ENCODE measurements at regions not wholly inside any gene's neighbourhood (a gene's known extent, or its start where the extent isn't known, plus 50 kb on each side); places are given as distances from the start of the nearest gene placed in this dataset.

DNA sequence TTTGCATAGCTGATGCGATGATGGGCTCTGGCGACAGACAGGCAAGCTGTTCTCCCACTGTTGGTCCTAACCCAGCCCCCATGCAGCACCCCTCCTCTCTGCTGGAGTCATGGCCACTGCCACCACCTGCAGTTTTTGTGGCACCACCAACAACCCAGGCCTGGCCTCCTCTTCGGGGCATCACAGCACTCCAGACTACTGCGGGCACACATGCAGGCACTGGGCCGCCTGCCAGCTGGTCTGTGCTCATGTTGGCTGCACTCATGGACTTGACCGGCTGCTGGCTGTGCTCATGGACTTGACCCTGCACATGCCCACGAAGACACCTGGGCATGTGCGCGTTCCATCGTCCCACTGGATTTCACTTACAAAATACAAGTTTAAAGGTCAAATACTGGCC is 130.9 kb upstream of the TMEM108 start:
- TF ChIP-seq, protein P1, sequence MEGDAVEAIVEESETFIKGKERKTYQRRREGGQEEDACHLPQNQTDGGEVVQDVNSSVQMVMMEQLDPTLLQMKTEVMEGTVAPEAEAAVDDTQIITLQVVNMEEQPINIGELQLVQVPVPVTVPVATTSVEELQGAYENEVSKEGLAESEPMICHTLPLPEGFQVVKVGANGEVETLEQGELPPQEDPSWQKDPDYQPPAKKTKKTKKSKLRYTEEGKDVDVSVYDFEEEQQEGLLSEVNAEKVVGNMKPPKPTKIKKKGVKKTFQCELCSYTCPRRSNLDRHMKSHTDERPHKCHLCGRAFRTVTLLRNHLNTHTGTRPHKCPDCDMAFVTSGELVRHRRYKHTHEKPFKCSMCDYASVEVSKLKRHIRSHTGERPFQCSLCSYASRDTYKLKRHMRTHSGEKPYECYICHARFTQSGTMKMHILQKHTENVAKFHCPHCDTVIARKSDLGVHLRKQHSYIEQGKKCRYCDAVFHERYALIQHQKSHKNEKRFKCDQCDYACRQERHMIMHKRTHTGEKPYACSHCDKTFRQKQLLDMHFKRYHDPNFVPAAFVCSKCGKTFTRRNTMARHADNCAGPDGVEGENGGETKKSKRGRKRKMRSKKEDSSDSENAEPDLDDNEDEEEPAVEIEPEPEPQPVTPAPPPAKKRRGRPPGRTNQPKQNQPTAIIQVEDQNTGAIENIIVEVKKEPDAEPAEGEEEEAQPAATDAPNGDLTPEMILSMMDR (conservative IDR thresholded peaks at IDR 0.05; ENCODE audit: low read length) = no peak
- no peak for TF ChIP-seq EZH2phosphoT487 (IDR thresholded peaks at IDR 0.05; ENCODE audit: borderline replicate concordance)
